GM18519 (cell line): ENCODE measurements at regions not wholly inside any gene's neighbourhood (a gene's known extent, or its start where the extent isn't known, plus 50 kb on each side); places are given as distances from the start of the nearest gene placed in this dataset.

Source experiments
- ATAC-seq: cut with Tn5 transposase; IDR thresholded peaks from one replicate; pipeline ENCODE4 v1.9.1; 2021; ENCODE audit warnings: mild to moderate bottlenecking, moderate library complexity; ENCODE audit not compliant: unreplicated experiment, low FRiP score

DNA sequence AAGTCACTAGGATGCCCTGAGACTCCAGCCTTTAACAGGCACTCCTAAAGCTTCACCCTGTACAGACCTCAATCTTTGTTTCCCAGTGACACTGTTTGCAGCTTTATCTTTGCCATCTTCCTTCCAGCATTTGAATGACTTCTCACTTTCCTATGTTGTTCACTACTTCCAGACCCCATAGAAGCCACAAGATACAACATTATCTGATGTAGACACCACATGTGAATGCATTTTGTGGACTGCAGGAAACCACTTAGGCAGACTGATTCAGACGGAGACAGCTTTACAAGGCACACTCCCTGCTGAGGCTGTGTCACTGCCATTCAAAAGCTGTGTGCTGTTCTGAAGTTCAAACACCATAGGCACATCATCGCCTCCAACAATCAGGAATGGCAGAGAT, 67.3 kb upstream of the SPATS2L start:
- ATAC-seq = no peak

DNA sequence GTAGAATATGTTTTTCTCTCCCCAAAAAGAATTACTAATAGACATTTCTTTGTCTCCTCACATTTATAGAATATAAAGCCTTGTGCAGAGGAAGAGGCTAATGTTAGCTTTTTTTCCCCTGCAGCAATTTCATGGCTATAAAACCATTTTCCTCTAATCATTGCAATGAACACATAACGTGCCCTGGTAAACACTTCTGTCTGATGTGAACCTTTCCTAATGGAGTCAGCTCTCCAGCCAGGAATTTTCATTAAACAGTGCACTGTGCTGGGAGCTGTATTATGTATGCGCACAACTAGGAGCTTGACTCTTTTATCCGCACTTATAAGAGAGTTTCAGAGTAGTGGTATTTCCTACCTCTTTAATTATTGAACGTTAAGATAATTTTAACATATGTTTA, 63.9 kb upstream of the SPATS2L start:
- ATAC-seq = no peak

DNA sequence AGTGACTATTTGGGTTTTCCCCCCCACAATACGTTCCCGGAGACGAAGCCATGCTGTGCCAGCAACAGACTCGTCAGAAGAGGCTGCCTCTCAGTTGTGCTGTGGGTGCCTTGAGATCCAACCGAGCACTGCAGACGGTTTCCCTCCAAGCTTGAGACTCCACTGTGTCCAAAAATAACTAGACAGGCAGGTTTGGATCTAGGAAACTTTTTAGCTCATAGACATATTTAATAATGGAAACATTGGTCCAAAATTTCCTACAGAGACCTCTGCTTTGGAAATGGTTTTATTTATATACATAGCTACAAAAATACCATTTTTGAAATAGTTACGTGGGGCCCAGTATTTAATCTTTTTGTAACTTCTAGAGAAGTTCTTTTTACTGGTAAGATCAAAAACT, 63.1 kb upstream of the SPATS2L start:
- no peak for ATAC-seq

DNA sequence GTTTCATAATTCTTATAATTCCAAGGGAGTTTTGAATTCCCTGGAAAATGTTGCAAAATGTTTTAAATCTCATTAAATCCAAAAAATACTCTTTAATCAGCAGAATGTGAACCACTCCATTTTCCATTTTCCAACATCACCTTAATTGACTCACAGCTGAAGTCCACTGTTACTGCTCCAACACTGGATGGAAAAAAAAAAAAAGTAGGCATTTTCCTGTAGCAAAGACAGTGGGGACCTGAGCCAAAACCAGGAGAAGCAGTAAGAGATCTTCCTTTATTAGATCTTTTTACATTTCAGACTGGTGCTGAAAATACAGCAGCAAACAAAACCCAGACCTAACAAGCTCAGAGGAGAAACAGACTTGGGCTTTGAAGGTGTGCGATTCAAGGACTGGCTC, 62.4 kb upstream of the SPATS2L start:
- ATAC-seq = no peak

DNA sequence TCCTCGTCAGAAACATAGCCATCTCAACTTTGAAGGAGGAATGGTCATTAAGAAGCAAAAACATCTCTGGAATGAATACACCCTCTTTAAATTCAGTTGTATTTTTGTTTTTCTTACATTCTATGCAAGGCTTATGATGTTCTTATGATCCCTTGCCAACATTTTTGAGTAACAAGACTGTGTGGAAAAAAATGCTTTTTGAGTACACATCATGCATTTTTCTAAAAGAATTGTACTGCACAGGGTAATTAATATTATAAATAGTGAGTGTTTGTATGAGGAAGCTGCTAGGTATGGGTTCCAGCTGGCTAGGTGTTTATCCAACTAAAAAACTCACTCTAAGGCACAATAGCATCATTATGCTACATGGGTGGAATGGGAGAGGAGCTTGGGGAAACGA, 59.0 kb upstream of the SPATS2L start:
- no peak for ATAC-seq

DNA sequence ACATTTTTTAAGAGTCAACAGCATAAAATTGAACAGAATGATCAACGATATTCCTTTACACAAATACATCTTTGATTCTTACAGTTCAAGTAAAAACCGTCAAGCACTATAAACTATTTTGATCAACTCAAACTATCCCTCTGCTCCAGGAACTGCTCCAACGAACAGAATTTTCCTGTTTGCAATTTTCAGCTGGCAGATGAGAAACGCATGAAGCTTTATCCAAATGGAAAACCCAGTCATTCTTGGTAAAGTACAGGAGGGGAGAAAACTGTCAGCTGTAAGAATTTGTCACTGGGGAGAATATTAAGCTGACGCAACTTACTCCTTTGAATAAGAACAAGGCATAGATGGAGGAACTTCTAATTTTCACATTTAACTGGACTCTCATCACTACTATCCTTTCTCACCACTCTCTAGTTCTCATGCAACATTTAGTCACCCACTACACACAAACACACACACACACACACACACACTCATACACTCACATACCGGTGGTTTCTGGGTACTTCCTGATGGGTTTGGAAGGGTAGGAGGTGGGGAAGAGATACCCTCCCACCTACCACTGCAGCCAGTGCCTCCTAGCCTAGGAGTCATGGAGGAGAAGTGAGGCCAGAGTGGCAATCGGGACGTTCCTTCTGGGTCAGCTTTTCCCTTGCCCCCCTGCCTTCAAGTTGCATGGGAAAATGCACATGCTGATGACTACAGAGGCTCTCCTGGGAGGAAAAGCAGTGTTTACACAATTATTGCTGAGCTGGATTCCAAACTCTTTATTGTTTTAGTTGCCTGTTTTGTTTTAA, 54.0 kb upstream of the SPATS2L start:
- no peak for ATAC-seq

DNA sequence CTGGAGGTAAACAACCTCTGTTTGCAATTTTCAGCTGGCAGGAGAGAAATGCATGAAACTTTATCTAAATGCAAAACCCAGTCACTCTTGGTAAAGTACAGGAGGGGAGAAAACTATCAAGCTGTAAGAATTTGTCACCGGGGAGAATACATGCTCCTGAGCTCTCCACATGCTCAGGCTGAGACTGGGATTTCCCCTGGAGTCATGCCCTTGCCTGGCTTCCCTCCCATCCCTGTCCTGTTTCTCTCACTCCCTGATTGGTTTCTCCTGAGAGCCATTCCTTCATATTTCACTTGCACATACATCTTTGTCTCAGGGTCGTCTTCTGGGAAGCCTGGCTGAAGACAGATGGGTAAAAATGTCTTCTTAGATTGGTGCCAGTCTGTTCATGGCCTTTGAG, 52.9 kb upstream of the SPATS2L start:
- ATAC-seq = no peak

DNA sequence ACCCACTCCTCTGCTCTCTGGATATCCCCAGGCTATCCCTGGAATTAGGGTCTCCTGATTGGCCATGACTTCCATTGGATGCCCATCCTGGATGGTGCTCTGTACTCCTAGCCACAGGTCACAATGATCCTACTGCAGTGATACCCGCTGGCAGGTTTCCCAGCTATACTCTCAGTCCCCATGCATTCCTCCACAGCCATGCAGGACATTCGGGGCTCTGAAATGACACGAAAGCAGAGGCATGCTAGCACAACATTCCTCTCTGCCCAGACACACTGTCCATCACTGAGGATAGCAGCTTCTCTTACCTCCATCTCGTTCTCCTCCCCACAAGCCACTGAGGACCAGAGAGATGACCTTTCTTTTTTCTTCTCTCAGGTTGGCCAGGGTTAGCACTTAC, 51.7 kb upstream of the SPATS2L start:
- ATAC-seq = no peak

DNA sequence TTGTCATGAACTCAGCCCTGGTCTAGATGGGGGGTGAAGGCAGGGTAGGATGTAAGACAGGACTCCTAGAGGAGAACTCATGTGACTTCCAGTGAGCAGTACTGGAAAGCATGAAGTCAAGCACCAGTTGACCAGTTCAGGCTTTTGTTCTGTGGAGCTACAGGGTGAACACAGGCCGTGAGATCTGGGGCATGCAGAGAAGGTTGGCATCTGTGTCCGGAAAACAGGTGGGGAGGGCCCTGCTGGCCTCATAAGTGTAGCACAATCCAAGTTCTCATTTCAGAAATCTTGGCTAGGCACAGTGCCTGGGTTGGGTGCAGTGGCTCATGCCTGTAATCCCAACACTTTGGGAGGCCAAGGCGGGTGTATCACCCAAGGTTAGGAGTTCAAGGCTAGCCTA, 50.9 kb upstream of the SPATS2L start:
- no peak for ATAC-seq
